Vagina (tissue), 2 donors: ENCODE measurements at regions not wholly inside any gene's neighbourhood (a gene's known extent, or its start where the extent isn't known, plus 50 kb on each side); places are given as distances from the start of the nearest gene placed in this dataset.

Experiments
- DNase-seq, 2 donors: peaks; one replicate each; pipeline ENCODE4 v3.0.0-alpha.2; 2017; ENCODE audit errors: extremely low spot score in 2 of 2
- H3K27ac ChIP-seq: fragments of 200-600 bp; sonication (generic); one replicate; pipeline ENCODE4 v1.5.1; 2019
- H3K27me3 ChIP-seq: fragments of 200-600 bp; sonication (generic); one replicate; pipeline ENCODE4 v1.5.1; 2019
- H3K36me3 ChIP-seq, 2 donors: fragments of 200-600 bp; sonication (generic); one replicate each; pipeline ENCODE4 v1.5.1; 2017 to 2019
- H3K4me1 ChIP-seq: fragments of 200-600 bp; sonication (generic); one replicate; pipeline ENCODE4 v1.5.1; 2019
- H3K4me3 ChIP-seq, 2 donors: fragments of 200-600 bp; sonication (generic); 1 replicate in 1 of 2; 2 replicates in 1 of 2; pipeline ENCODE4 v1.5.1; 2016 to 2019
- H3K9me3 ChIP-seq: fragments of 200-600 bp; sonication (generic); one replicate; pipeline ENCODE4 v1.5.1; 2019
- CTCF ChIP-seq, 3 experiments: fragments of 450-650 bp in 2 of 3; fragments of 200-600 bp in 1 of 3; sonication (generic) in 1 of 3; IDR thresholded peaks; one replicate each; pipeline ENCODE4 v1.5.1; 2017 to 2019; ENCODE audit warnings: antibody characterized with exemption in 3 of 3, mild to moderate bottlenecking in 2 of 3, moderate library complexity in 2 of 3
- POLR2A ChIP-seq, 2 donors: fragments of 450-650 bp; IDR thresholded peaks; one replicate each; pipeline ENCODE4 v1.6.1; 2017; ENCODE audit warnings: antibody characterized with exemption in 2 of 2, mild to moderate bottlenecking in 2 of 2, moderate library complexity in 2 of 2
- POLR2AphosphoS5 ChIP-seq, 2 donors: sonication (generic); formaldehyde crosslinking; IDR thresholded peaks; one replicate each; pipeline ENCODE4 v1.9.0; 2017; ENCODE audit warnings: antibody characterized with exemption in 2 of 2, mild to moderate bottlenecking in 2 of 2, low read depth in 1 of 2; ENCODE audit not compliant: insufficient read depth in 1 of 2
- intact Hi-C: fragments of 100-400 bp; cut with DNase I; formaldehyde crosslinking; loops from one replicate; pipeline ENCODE4 v1.15.1; 2023

- Histone ChIP-seq H3K4me3 (no peak overlapping the region), H3K36me3 (no peaks in the 10 kb centered on the region), H3K27ac (no peak overlapping the region), H3K27me3 (no peaks in the 10 kb centered on the region), H3K4me1 (no peaks in the 10 kb centered on the region), H3K9me3 (no peaks in the 10 kb centered on the region)
- DNase-seq = no peak
- no peak for TF ChIP-seq POLR2AphosphoS5 (IDR thresholded peaks at IDR 0.05; ENCODE audit: insufficient read depth in 1 of 2, low read depth in 1 of 2)
- TF ChIP-seq POLR2A (IDR thresholded peaks at IDR 0.05) = no peak
- TF ChIP-seq CTCF (IDR thresholded peaks at IDR 0.05) = no peak
- intact Hi-C loops = no loop called here
These were observed 123.7 kb upstream of the GSC start for GRCh38 chr14:94893411-94894160.

GRCh38 chr14:94890785-94891184 lies 120.9 kb upstream of the GSC start:
- Histone ChIP-seq H3K27me3 (no peaks in the 10 kb centered on the region), H3K36me3 (no peaks in the 10 kb centered on the region), H3K4me1 (no peaks in the 10 kb centered on the region), H3K27ac (no peak overlapping the region), H3K4me3 (no peak overlapping the region), H3K9me3 (no peaks in the 10 kb centered on the region)
- TF ChIP-seq POLR2A (IDR thresholded peaks at IDR 0.05) (no peak), CTCF (IDR thresholded peaks at IDR 0.05) (no peak), POLR2AphosphoS5 (IDR thresholded peaks at IDR 0.05; ENCODE audit: insufficient read depth in 1 of 2, low read depth in 1 of 2) (no peak)
- no peak for DNase-seq
- intact Hi-C loops = no loop called here

DNA sequence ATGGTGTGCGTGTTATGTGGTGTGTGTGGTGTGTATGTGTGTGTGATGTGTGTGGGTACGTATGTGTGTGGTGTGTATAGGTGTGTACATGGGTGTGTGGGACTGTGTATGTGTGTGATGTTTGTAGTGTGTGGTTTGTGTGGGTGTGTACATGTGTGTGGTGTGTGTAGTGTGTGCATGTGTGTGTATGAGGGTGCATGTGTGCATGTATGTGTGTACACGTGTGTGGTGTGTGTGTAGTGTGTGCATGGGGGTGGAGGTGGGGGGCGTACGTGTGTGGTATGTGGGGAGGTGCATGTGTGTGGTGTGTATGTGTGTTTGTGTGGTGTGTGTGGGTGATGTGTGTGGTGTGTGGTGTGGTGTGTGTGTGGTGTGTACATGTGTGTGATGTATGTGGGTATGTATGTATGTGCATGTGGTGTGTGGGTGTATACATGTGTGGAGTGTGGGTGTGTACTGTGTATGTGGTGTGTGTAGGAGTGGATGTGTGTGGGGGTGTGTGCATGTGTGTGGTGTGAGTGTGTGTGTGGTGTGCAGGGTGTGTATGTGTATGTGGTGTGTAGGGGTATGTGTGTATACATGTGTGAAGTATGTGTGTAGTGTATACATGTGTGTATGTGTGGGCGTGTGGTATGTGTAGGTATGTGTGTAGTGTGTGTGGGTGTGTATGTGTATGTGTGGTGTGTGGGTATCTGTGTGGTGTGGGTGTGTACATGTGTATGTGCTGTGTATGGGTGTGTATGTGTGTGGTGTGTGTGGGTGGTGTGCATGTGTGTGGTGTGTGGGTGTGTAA lies 119.8 kb upstream of the GSC start:
- no peaks in the 10 kb centered on the region for H3K9me3 ChIP-seq
- TF ChIP-seq POLR2A (IDR thresholded peaks at IDR 0.05) (no peak), POLR2AphosphoS5 (IDR thresholded peaks at IDR 0.05; ENCODE audit: insufficient read depth in 1 of 2, low read depth in 1 of 2) (no peak), CTCF (IDR thresholded peaks at IDR 0.05) (no peak)
- H3K36me3 ChIP-seq = no peaks in the 10 kb centered on the region
- no peak for DNase-seq
- H3K4me3 ChIP-seq = no peak overlapping the region
- no peaks in the 10 kb centered on the region for H3K4me1 ChIP-seq
- no peak overlapping the region for H3K27ac ChIP-seq
- intact Hi-C loops = no loop called here
- H3K27me3 ChIP-seq = no peaks in the 10 kb centered on the region

DNA sequence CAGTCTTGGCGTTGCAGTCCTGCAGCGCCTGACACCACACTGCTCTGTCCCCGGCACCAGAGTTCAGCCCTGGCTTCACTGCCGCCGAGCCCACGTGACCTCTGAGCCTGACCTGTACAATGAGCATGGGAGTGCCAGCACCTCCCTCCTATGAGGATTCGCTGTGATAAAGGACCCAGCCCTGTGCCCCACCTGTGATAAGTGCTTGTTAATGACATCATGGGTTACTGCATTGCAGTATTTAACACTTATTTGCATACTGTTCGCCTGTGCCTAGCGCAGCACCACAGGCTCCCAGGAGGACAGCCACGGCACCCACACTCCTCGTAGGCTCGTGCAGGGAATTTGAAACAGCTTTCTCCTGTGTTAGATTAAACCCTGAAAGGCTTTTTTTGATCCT lies 118.2 kb upstream of the GSC start:
- TF ChIP-seq CTCF (IDR thresholded peaks at IDR 0.05) = no peak
- no peak for TF ChIP-seq POLR2AphosphoS5 (IDR thresholded peaks at IDR 0.05; ENCODE audit: insufficient read depth in 1 of 2, low read depth in 1 of 2)
- no peak for TF ChIP-seq POLR2A (IDR thresholded peaks at IDR 0.05)
- intact Hi-C loops = no loop called here
- Histone ChIP-seq H3K27ac (no peak overlapping the region), H3K9me3 (no peaks in the 10 kb centered on the region), H3K36me3 (no peaks in the 10 kb centered on the region), H3K4me3 (no peak overlapping the region), H3K4me1 (no peaks in the 10 kb centered on the region), H3K27me3 (no peaks in the 10 kb centered on the region)
- DNase-seq = no peak

GRCh38 chr14:94887591-94887990 lies 117.7 kb upstream of the GSC start:
- Histone ChIP-seq H3K36me3 (no peaks in the 10 kb centered on the region), H3K9me3 (no peaks in the 10 kb centered on the region), H3K27me3 (no peaks in the 10 kb centered on the region), H3K4me3 (no peak overlapping the region), H3K4me1 (no peaks in the 10 kb centered on the region), H3K27ac (no peak overlapping the region)
- intact Hi-C loops = no loop called here
- DNase-seq = no peak
- no peak for TF ChIP-seq POLR2AphosphoS5 (IDR thresholded peaks at IDR 0.05; ENCODE audit: insufficient read depth in 1 of 2, low read depth in 1 of 2)
- TF ChIP-seq POLR2A (IDR thresholded peaks at IDR 0.05) = no peak
- no peak for TF ChIP-seq CTCF (IDR thresholded peaks at IDR 0.05)
